HepG2 (cell line): ENCODE measurements at regions not wholly inside any gene's neighbourhood (a gene's known extent, or its start where the extent isn't known, plus 50 kb on each side); places are given as distances from the start of the nearest gene placed in this dataset.

Experiments
- HMGA1 ChIP-seq: sonication (generic); formaldehyde crosslinking; conservative IDR thresholded peaks from 2 replicates; pipeline ENCODE4 v1.4.0; 2020; ENCODE audit warnings: missing genetic modification reagents
- HNRNPLL ChIP-seq: fragments of 200-400 bp; formaldehyde crosslinking; IDR thresholded peaks from 2 replicates; pipeline ENCODE4 v1.6.1; 2017; ENCODE audit warnings: mild to moderate bottlenecking, low read depth, low read length; ENCODE audit not compliant: poor library complexity, severe bottlenecking
- HOXD1 ChIP-seq: sonication (generic); formaldehyde crosslinking; IDR thresholded peaks from 2 replicates; pipeline ENCODE4 v1.5.0; 2020; ENCODE audit warnings: missing genetic modification reagents
- KLF6 ChIP-seq: IDR thresholded peaks from 2 replicates; pipeline ENCODE4 v1.8.0; 2016; ENCODE audit warnings: missing biosample characterization, missing genetic modification reagents
- NCOA1 ChIP-seq: sonication (generic); formaldehyde crosslinking; IDR thresholded peaks from 2 replicates; pipeline ENCODE4 v1.9.0; 2021; ENCODE audit warnings: missing genetic modification reagents
- PHF20 ChIP-seq: sonication (generic); formaldehyde crosslinking; IDR thresholded peaks from 2 replicates; pipeline ENCODE4 v1.5.0; 2020; ENCODE audit warnings: mild to moderate bottlenecking, missing genetic modification reagents
- SMYD3 ChIP-seq: sonication (generic); formaldehyde crosslinking; IDR thresholded peaks from 2 replicates; pipeline ENCODE4 v1.8.1; 2023; ENCODE audit warnings: mild to moderate bottlenecking, missing genetic modification reagents
- SNRNP70 ChIP-seq: fragments of 200-400 bp; formaldehyde crosslinking; IDR thresholded peaks from 2 replicates; pipeline ENCODE4 v1.6.1; 2017; ENCODE audit warnings: mild to moderate bottlenecking, low read depth, low read length, moderate library complexity
- SOX6 ChIP-seq, 2 experiments: fragments of 450-650 bp in 1 of 2; sonication (generic) in 1 of 2; formaldehyde crosslinking in 1 of 2; IDR thresholded peaks; 2 replicates each; pipeline versions ENCODE4 v1.4.0 to v1.6.1; 2017 to 2020; ENCODE audit warnings: antibody characterized with exemption in 1 of 2, mild to moderate bottlenecking in 1 of 2, missing genetic modification reagents in 1 of 2
- SRSF1 ChIP-seq: fragments of 200-400 bp; formaldehyde crosslinking; optimal IDR thresholded peaks from 2 replicates; pipeline ENCODE3; 2017; ENCODE audit warnings: mild to moderate bottlenecking, low read depth, low read length, moderate library complexity
- TBX2 ChIP-seq: sonication (generic); formaldehyde crosslinking; IDR thresholded peaks from 2 replicates; pipeline ENCODE4 v1.5.0; 2020; ENCODE audit warnings: missing genetic modification reagents, mild to moderate bottlenecking, borderline replicate concordance
- TCF7 ChIP-seq: sonication (generic); IDR thresholded peaks from 2 replicates; pipeline ENCODE4 v1.6.1; 2016; ENCODE audit warnings: antibody characterized with exemption, low read depth
- ZMYM2 ChIP-seq: sonication (generic); formaldehyde crosslinking; IDR thresholded peaks from 2 replicates; pipeline ENCODE4 v1.8.0; 2022; ENCODE audit warnings: mild to moderate bottlenecking, missing genetic modification reagents
- ZNF326 ChIP-seq: sonication (generic); formaldehyde crosslinking; IDR thresholded peaks from 2 replicates; pipeline ENCODE4 v1.4.0; 2020; ENCODE audit warnings: missing genetic modification reagents, borderline replicate concordance
- ZNF441 ChIP-seq: sonication (generic); formaldehyde crosslinking; IDR thresholded peaks from 2 replicates; pipeline ENCODE4 v1.7.0; 2021; ENCODE audit warnings: missing genetic modification reagents, borderline replicate concordance
- ZNF644 ChIP-seq: IDR thresholded peaks from 2 replicates; pipeline ENCODE4 v1.6.1; 2016; ENCODE audit warnings: low read depth
- ZNF788 ChIP-seq: sonication (generic); formaldehyde crosslinking; IDR thresholded peaks from 2 replicates; pipeline ENCODE4 v1.5.0; 2020; ENCODE audit warnings: mild to moderate bottlenecking, missing genetic modification reagents, borderline replicate concordance
- TF ChIP-seq, protein P1 (sequence below): sonication (generic); formaldehyde crosslinking; IDR thresholded peaks from 2 replicates; pipeline ENCODE4 v1.9.0; 2021; ENCODE audit warnings: missing genetic modification reagents, borderline replicate concordance
- TF ChIP-seq, protein P2 (sequence below): IDR thresholded peaks from 2 replicates; pipeline ENCODE4 v1.6.1; 2016; ENCODE audit warnings: low read depth, borderline replicate concordance
- TF ChIP-seq, protein P3 (sequence below): IDR thresholded peaks from 2 replicates; pipeline ENCODE4 v1.4.0; 2020; ENCODE audit warnings: mild to moderate bottlenecking, missing genetic modification reagents
- TF ChIP-seq, protein P4 (sequence below): sonication (generic); formaldehyde crosslinking; IDR thresholded peaks from 2 replicates; pipeline ENCODE4 v1.4.0; 2020; ENCODE audit warnings: low read depth, missing genetic modification reagents

DNA sequence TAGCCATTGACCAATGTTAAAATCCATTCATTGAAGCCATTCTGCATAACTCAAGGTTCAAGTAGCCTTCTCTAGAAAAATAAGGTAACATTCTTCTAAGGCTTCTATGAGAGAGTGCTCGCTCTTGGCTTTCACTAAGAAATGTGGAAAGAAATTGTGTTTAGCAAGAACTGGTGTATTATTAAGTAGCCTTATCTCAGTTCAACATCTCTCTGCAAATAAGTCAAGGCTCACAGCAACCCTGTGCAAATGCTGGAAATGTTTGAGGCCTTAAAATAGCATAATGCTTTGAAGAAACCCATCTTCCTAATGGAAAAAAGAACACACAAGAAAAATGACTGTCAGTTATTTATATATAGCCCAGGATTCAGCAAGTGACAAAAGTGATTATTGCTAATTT is 254.1 kb upstream of the PROX1 start (continued):
- TF ChIP-seq SOX6 (IDR thresholded peaks at IDR 0.05) (no peak), SOX6 (CRISPR knock-in tag; IDR thresholded peaks at IDR 0.05) (peak; percentile 58; the same call in 1 of the 2 replicates), HOXD1 (CRISPR knock-in tag) (no peak), PHF20 (CRISPR knock-in tag) (no peak), SMYD3 (no peak), SRSF1 (no peak), KLF6 (no peak), ZNF644 (CRISPR knock-in tag) (peak; percentile 56; the same call in 1 of the 2 replicates), ZMYM2 (CRISPR knock-in tag) (no peak), ZNF441 (CRISPR knock-in tag) (no peak), NCOA1 (CRISPR knock-in tag) (no peak), TCF7 (peak; percentile 55; the same call in 1 of the 2 replicates), SNRNP70 (no peak), HNRNPLL (no peak), ZNF326 (no peak), HMGA1 (CRISPR knock-in tag) (no peak), TBX2 (no peak), ZNF788 (CRISPR knock-in tag) (no peak)
- TF ChIP-seq, protein P1, sequence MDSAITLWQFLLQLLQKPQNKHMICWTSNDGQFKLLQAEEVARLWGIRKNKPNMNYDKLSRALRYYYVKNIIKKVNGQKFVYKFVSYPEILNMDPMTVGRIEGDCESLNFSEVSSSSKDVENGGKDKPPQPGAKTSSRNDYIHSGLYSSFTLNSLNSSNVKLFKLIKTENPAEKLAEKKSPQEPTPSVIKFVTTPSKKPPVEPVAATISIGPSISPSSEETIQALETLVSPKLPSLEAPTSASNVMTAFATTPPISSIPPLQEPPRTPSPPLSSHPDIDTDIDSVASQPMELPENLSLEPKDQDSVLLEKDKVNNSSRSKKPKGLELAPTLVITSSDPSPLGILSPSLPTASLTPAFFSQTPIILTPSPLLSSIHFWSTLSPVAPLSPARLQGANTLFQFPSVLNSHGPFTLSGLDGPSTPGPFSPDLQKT (CRISPR knock-in tag), result no peak
- TF ChIP-seq, protein P2, sequence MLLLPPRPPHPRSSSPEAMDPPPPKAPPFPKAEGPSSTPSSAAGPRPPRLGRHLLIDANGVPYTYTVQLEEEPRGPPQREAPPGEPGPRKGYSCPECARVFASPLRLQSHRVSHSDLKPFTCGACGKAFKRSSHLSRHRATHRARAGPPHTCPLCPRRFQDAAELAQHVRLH, result no peak
- TF ChIP-seq, protein P3, sequence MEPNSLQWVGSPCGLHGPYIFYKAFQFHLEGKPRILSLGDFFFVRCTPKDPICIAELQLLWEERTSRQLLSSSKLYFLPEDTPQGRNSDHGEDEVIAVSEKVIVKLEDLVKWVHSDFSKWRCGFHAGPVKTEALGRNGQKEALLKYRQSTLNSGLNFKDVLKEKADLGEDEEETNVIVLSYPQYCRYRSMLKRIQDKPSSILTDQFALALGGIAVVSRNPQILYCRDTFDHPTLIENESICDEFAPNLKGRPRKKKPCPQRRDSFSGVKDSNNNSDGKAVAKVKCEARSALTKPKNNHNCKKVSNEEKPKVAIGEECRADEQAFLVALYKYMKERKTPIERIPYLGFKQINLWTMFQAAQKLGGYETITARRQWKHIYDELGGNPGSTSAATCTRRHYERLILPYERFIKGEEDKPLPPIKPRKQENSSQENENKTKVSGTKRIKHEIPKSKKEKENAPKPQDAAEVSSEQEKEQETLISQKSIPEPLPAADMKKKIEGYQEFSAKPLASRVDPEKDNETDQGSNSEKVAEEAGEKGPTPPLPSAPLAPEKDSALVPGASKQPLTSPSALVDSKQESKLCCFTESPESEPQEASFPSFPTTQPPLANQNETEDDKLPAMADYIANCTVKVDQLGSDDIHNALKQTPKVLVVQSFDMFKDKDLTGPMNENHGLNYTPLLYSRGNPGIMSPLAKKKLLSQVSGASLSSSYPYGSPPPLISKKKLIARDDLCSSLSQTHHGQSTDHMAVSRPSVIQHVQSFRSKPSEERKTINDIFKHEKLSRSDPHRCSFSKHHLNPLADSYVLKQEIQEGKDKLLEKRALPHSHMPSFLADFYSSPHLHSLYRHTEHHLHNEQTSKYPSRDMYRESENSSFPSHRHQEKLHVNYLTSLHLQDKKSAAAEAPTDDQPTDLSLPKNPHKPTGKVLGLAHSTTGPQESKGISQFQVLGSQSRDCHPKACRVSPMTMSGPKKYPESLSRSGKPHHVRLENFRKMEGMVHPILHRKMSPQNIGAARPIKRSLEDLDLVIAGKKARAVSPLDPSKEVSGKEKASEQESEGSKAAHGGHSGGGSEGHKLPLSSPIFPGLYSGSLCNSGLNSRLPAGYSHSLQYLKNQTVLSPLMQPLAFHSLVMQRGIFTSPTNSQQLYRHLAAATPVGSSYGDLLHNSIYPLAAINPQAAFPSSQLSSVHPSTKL (CRISPR knock-in tag), result peak; percentile 92
- TF ChIP-seq, protein P4, sequence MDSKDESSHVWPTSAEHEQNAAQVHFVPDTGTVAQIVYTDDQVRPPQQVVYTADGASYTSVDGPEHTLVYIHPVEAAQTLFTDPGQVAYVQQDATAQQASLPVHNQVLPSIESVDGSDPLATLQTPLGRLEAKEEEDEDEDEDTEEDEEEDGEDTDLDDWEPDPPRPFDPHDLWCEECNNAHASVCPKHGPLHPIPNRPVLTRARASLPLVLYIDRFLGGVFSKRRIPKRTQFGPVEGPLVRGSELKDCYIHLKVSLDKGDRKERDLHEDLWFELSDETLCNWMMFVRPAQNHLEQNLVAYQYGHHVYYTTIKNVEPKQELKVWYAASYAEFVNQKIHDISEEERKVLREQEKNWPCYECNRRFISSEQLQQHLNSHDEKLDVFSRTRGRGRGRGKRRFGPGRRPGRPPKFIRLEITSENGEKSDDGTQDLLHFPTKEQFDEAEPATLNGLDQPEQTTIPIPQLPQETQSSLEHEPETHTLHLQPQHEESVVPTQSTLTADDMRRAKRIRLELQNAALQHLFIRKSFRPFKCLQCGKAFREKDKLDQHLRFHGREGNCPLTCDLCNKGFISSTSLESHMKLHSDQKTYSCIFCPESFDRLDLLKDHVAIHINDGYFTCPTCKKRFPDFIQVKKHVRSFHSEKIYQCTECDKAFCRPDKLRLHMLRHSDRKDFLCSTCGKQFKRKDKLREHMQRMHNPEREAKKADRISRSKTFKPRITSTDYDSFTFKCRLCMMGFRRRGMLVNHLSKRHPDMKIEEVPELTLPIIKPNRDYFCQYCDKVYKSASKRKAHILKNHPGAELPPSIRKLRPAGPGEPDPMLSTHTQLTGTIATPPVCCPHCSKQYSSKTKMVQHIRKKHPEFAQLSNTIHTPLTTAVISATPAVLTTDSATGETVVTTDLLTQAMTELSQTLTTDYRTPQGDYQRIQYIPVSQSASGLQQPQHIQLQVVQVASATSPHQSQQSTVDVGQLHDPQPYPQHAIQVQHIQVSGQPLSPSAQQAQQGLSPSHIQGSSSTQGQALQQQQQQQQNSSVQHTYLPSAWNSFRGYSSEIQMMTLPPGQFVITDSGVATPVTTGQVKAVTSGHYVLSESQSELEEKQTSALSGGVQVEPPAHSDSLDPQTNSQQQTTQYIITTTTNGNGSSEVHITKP (CRISPR knock-in tag), result no peak
